ENCODE measurements at regions not wholly inside any gene's neighbourhood (a gene's known extent, or its start where the extent isn't known, plus 50 kb on each side); places are given as distances from the start of the nearest gene placed in this dataset.

DNA sequence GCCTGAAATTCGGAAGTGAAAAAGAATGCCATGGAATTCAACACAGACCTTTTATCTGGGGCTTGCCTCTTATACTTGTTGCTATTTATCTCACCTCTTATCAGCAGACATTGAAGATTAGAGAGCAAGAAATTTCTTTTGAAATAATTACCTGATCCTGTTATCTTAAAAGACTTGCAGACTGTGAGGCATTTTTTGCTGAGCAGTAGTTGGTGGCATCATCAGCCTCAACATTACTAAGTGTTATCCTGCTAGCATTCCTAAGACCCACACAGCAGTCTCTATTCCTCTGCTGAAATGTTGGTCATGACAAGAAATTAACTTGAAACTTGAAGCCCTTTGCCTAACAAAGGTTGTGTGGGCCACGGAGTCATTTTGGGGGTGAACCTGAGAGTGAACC lies 186.5 kb downstream of the TRIB2 start:
- Histone ChIP-seq H3K4me1 (ENCODE audit: control insufficient read depth, insufficient read depth, low read length) (no peaks in the 10 kb centered on the region), H3K27ac (ENCODE audit: extremely low read depth, low read depth, low read length) (no peak overlapping the region), H3K4me3 (ENCODE audit: low read depth, low read length) (no peak overlapping the region), H3K36me3 (ENCODE audit: control insufficient read depth in 2 of 2, insufficient read depth in 1 of 2, low read length in 2 of 2) (no peaks in the 10 kb centered on the region), H3K9me3 (ENCODE audit: control insufficient read depth, insufficient read depth, low read depth, low read length) (no peaks in the 10 kb centered on the region)
- no peak for TF ChIP-seq ZNF510 (tag by site-specific recombination; IDR thresholded peaks at IDR 0.05; ENCODE audit: insufficient replicate concordance)
- no peak for TF ChIP-seq ZNF48 (tag by site-specific recombination; IDR thresholded peaks at IDR 0.05)
- TF ChIP-seq, protein P1, sequence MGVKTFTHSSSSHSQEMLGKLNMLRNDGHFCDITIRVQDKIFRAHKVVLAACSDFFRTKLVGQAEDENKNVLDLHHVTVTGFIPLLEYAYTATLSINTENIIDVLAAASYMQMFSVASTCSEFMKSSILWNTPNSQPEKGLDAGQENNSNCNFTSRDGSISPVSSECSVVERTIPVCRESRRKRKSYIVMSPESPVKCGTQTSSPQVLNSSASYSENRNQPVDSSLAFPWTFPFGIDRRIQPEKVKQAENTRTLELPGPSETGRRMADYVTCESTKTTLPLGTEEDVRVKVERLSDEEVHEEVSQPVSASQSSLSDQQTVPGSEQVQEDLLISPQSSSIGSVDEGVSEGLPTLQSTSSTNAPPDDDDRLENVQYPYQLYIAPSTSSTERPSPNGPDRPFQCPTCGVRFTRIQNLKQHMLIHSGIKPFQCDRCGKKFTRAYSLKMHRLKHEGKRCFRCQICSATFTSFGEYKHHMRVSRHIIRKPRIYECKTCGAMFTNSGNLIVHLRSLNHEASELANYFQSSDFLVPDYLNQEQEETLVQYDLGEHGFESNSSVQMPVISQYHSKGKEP (tag by site-specific recombination; IDR thresholded peaks at IDR 0.05) = no peak
- no peak for TF ChIP-seq OSR2 (tag by site-specific recombination; IDR thresholded peaks at IDR 0.05)
- TF ChIP-seq ZNF501 (tag by site-specific recombination; IDR thresholded peaks at IDR 0.05) = no peak
- POLR2A ChIA-PET = no interaction called here
- CTCF ChIA-PET = no interaction called here

DNA sequence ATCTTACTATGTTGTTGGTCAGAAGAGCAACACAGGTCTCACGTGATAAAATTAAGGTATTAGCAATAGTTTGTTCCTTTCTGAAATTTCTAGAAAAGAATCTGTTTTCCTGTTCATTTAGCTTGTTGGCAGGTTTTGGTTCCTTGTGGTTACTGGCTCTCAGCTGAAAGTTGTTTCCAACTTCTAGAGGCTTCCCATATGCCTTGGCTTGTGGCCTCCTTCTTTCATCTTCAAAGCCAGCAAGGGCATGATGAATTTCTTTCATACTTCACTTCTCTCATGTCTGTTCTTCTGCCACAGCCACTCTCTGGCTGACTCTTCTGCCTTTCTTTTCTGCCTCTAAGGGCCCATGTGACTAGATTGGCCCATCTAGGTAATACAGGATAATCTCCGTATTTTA lies 193.7 kb downstream of the TRIB2 start:
- no peak overlapping the region for H3K4me3 ChIP-seq (ENCODE audit: low read depth, low read length)
- no peak overlapping the region for H3K27ac ChIP-seq (ENCODE audit: extremely low read depth, low read depth, low read length)
- no peaks in the 10 kb centered on the region for H3K4me1 ChIP-seq (ENCODE audit: control insufficient read depth, insufficient read depth, low read length)
- no peak for TF ChIP-seq ZNF266 (tag by site-specific recombination; IDR thresholded peaks at IDR 0.05; ENCODE audit: low read depth)
- TF ChIP-seq, protein P2, sequence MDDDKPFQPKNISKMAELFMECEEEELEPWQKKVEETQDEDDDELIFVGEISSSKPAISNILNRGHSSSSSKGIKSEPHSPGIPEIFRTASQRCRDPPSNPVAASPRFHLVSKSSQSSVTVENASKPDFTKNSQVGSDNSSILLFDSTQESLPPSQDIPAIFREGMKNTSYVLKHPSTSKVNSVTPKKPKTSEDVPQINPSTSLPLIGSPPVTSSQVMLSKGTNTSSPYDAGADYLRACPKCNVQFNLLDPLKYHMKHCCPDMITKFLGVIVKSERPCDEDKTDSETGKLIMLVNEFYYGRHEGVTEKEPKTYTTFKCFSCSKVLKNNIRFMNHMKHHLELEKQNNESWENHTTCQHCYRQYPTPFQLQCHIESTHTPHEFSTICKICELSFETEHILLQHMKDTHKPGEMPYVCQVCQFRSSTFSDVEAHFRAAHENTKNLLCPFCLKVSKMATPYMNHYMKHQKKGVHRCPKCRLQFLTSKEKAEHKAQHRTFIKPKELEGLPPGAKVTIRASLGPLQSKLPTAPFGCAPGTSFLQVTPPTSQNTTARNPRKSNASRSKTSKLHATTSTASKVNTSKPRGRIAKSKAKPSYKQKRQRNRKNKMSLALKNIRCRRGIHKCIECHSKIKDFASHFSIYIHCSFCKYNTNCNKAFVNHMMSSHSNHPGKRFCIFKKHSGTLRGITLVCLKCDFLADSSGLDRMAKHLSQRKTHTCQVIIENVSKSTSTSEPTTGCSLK (tag by site-specific recombination; IDR thresholded peaks at IDR 0.05) = no peak
- no peak for TF ChIP-seq ZFP3 (tag by site-specific recombination; IDR thresholded peaks at IDR 0.05; ENCODE audit: low read depth)
- TF ChIP-seq, protein P3, sequence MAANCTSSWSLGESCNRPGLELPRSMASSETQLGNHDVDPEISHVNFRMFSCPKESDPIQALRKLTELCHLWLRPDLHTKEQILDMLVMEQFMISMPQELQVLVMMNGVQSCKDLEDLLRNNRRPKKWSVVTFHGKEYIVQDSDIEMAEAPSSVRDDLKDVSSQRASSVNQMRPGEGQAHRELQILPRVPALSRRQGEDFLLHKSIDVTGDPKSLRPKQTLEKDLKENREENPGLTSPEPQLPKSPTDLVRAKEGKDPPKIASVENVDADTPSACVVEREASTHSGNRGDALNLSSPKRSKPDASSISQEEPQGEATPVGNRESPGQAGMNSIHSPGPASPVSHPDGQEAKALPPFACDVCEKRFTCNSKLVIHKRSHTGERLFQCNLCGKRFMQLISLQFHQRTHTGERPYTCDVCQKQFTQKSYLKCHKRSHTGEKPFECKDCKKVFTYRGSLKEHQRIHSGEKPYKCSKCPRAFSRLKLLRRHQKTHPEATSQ (tag by site-specific recombination; IDR thresholded peaks at IDR 0.05) = no peak
- no peak for TF ChIP-seq ZNF311 (tag by site-specific recombination; IDR thresholded peaks at IDR 0.05; ENCODE audit: borderline replicate concordance)
- TF ChIP-seq, protein P4, sequence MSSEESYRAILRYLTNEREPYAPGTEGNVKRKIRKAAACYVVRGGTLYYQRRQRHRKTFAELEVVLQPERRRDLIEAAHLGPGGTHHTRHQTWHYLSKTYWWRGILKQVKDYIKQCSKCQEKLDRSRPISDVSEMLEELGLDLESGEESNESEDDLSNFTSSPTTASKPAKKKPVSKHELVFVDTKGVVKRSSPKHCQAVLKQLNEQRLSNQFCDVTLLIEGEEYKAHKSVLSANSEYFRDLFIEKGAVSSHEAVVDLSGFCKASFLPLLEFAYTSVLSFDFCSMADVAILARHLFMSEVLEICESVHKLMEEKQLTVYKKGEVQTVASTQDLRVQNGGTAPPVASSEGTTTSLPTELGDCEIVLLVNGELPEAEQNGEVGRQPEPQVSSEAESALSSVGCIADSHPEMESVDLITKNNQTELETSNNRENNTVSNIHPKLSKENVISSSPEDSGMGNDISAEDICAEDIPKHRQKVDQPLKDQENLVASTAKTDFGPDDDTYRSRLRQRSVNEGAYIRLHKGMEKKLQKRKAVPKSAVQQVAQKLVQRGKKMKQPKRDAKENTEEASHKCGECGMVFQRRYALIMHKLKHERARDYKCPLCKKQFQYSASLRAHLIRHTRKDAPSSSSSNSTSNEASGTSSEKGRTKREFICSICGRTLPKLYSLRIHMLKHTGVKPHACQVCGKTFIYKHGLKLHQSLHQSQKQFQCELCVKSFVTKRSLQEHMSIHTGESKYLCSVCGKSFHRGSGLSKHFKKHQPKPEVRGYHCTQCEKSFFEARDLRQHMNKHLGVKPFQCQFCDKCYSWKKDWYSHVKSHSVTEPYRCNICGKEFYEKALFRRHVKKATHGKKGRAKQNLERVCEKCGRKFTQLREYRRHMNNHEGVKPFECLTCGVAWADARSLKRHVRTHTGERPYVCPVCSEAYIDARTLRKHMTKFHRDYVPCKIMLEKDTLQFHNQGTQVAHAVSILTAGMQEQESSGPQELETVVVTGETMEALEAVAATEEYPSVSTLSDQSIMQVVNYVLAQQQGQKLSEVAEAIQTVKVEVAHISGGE (tag by site-specific recombination; conservative IDR thresholded peaks at IDR 0.05; ENCODE audit: low read depth) = no peak
- TF ChIP-seq ZNF677 (tag by site-specific recombination; IDR thresholded peaks at IDR 0.05) = no peak
- TF ChIP-seq, protein P5, sequence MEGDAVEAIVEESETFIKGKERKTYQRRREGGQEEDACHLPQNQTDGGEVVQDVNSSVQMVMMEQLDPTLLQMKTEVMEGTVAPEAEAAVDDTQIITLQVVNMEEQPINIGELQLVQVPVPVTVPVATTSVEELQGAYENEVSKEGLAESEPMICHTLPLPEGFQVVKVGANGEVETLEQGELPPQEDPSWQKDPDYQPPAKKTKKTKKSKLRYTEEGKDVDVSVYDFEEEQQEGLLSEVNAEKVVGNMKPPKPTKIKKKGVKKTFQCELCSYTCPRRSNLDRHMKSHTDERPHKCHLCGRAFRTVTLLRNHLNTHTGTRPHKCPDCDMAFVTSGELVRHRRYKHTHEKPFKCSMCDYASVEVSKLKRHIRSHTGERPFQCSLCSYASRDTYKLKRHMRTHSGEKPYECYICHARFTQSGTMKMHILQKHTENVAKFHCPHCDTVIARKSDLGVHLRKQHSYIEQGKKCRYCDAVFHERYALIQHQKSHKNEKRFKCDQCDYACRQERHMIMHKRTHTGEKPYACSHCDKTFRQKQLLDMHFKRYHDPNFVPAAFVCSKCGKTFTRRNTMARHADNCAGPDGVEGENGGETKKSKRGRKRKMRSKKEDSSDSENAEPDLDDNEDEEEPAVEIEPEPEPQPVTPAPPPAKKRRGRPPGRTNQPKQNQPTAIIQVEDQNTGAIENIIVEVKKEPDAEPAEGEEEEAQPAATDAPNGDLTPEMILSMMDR (tag by site-specific recombination; IDR thresholded peaks at IDR 0.05) = no peak
- no peaks in the 10 kb centered on the region for H3K36me3 ChIP-seq (ENCODE audit: control insufficient read depth in 2 of 2, insufficient read depth in 1 of 2, low read length in 2 of 2)
- CTCF ChIA-PET = interaction anchor here (0.7 to 1.2 kb wide), 2 partner anchors 97 to 206 kb away, joined by 3 to 4 read pairs; no protein-coding TSS in a partner anchor
- no peaks in the 10 kb centered on the region for H3K9me3 ChIP-seq (ENCODE audit: control insufficient read depth, insufficient read depth, low read depth, low read length)
- POLR2A ChIA-PET = no interaction called here
